T-helper 1 cell (primary cell): ENCODE measurements at regions not wholly inside any gene's neighbourhood (a gene's known extent, or its start where the extent isn't known, plus 50 kb on each side); places are given as distances from the start of the nearest gene placed in this dataset.

Experiments used
- DNase-seq, 5 donors: peaks; one replicate each; pipeline ENCODE4 v3.0.0-alpha.2; 2012 to 2020

DNA sequence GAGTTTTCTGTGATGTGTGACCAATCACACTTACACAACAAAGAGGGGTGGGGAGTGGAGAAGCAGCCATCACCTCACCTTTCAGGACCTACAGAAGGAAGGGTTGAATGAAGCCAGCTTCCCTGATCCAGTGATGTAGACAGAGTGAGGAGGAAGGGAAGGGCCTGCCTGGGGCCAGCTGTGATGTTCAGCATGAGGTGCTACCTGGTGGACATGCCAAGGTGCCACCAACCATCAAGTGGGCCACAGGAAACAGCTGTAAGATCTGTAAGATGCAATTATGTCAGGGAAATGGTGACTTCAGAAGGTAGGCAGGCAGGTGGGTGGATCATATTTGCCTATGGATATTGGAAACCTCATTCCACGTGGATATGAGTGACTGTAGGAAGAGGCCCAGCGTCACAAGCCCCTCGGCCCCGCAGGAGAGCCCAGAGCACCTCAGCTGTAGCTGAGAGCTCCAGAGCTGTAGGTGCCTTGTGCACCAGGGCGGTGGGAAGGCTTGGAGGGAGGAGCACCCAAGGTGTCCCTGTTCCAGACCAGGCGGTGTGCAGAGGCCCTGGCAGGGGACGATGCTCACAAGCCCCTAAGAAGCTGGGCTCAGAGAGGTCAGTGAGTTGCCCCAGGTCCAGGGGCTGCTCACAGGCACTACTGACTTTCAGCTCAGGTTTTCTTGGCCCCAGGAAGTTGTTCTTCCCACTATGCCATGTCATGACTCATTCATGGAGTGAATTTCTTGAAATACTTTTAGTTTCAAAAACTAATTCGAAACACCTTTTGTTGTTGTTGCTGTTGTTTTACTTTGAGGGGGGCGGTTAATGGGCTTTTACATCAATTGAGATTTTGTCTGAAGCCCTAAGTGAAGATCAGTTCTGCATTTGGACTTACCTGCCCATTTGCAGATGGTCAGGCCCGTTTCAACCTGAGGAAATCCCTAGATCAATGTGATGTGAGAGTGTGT is 94.2 kb upstream of the ALDH1A3 start:
- no peak for DNase-seq

DNA sequence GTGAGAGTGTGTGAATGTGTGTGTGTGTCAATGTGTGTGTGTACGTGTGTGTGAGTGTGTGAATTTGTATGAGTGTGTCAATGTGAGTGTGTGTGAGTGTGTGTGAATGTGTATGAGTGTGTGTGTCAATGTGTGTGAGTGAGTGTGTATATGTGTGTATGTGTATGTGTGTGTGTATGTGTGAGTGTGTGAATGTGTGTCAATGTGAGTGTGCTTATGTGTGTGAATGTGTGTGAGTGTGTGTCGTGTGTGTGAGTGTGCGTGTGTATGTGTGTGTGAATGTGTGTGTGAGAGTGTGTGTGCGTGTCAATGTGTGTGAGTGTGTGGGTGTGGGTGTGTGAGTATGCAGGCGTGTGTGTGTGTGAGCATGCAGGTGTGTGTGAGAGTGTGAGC is 93.5 kb upstream of the ALDH1A3 start:
- no peak for DNase-seq

DNA sequence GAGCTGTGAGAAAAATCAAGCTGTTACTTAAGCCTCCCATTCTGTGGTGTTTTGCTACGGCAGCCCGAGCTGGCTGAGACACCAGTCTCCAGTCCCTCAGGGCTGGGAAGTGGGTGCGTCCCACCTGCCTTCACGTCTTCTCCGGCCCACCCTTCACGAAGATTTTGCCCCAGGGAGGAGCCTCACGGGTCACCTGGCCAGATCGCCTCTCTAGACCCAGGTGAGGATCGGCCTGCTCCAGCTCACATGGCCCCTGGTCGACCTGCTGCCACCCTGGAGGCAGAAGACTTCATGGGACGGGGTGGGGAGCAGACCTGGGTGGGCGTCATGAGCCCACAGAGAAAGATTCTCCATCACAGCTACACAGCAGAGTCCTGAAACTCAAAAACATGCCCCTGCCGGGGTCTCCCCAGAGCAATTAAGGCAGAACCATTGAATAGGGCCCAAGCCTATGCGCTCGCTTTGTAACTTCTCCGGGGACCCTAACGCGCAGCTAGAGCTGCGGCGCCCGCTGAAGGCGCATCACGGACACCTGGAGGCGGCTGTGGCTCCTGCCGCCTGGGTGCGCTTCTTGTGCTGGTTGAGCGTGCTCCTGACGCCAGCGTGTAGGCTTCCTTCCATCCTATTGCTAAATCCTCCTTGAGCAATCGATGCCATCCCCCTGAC is 92.6 kb upstream of the ALDH1A3 start:
- no peak for DNase-seq

DNA sequence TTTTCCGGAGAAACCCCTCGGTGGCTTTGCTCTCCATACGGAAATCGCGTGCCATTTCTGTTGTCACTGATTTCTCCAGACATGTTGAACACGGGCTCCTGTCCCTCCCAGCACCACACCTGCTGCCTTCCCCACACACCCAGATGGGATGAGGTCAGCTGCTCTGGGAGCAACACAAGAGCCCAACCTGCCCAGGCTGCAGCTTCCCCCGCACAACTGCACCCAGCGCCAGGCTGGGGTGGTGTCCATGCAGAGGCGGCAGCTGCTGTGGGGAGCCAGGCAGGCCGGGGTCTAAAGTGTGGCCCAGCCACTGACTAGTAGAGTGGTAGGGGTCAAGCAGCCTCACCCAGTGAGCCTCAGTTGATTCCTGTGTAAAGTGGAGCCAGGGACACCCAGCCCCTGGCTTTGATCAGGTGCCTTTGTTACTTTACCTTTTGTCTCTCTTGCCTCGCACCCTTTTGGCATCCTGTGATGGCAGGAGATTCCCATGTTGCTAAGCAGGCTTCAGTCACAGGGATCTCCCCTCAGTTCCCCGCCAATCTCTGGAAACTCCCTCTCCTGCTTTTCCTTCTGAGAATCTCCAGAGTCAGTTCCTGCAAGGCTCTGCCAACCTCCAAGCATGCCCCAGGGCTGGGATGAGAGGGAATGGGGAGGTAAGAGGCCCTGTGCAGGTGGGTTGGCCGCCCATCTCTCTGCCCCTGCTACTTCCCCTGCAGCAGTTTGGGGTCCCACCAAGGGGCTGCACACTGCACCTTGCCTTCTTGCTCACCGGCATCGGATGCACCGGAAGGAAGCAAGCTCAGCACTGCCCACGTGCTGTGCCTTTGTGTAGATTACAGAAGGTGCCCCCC is 91.8 kb upstream of the ALDH1A3 start:
- no peak for DNase-seq

DNA sequence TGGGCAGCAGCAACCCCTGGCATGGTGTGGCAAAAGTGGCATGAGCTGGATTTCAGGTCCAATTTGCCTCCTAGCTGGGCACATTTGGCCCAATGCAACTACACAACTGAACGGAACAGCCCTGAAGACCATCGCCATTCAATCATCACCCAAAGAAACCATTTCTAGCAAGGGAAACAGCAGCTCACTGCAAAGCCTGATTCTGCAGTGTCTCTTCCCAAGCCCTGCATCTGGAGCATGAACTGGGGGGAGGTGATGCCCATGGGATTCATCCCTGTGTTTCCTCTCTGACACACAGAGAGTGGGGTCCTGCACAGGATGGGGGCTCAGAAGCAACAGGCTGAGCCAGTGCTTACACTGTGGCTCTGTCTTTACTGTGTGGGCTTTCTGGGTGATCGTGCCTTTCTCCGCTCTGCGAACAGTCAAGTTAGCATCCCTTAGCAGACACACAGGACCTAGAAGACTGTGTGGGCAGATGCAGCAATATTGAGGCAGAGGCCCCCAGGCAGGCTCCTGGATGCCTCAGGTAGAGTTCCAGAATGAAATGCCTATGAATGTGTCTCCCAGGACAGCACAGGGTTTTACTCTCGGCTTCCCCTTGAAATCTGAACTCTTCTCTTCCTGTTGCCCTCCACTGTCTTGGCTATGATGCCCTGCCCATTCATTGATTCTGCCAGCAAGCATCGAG is 91.1 kb upstream of the ALDH1A3 start:
- no peak for DNase-seq

DNA sequence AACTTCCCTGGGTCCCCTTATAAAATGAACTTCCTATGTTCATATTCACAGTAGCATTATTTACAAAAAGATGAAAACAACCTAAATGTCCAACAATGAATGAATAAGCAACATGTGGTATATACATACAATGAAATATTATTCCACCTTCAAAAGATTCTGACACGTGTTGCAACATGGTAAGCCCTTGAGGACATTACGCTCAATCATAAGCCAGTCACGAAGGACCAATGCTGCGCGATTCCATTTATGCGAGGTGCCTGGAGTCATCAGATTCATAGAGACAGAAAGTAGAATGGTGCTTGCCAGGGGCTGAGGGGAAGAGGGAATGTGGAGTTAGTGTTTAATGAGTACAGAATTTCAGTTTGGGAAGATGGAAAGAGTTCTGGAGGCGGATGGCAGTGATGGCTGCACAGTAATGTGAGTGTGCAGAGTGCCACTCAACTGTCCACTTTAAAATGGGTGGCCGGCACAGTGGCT is 88.8 kb upstream of the ALDH1A3 start:
- no peak for DNase-seq

DNA sequence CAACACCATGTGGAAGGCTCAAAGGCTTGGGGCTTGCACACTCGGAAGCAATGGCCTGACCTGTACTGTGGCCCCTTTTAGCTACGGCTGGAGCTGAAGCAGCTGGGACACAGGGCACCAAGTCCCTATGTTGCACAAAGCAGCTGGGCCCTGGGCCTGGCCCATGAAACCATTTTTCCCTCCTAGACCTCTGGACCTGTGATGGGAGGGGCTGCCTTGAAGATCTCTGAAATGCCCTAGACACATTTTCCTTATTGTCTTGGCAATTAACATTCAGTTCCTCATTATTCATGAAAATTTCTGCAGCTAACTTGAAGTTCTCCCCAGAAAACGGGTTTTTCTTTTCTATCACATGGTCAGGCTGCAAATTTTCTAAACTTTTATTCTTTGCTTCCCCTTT is 85.6 kb upstream of the ALDH1A3 start:
- no peak for DNase-seq

DNA sequence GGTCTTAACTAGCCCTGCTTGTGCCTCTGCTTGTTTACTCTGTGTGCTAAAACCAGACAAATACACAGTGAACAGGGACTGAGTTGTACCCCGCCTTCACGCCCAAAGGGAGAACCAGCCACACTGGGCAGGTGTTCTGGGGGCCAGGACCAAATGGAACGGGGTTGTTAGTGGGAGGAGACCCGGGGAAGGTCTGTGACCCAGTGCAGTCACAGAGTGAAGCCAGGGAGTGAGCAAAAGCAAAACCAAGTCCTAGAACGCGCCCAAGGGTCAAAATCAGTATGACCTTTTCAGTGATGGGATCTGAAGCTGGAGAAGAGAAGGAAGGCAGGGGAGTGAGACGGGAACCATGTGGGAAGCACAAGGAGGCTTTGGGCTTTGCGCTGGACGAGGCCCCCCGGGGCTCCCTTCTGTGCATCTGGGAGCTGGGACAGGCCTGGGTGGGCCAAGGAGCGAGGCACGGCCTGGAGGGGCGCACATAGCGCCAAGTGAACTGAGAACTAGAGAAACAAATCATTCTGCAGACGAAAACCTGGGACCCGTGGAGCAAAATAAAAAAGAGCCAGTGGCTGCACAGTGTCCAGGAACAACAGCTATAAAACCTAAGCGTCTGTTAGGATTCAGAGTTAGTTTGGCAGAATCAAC is 78.3 kb upstream of the ALDH1A3 start:
- no peak for DNase-seq

DNA sequence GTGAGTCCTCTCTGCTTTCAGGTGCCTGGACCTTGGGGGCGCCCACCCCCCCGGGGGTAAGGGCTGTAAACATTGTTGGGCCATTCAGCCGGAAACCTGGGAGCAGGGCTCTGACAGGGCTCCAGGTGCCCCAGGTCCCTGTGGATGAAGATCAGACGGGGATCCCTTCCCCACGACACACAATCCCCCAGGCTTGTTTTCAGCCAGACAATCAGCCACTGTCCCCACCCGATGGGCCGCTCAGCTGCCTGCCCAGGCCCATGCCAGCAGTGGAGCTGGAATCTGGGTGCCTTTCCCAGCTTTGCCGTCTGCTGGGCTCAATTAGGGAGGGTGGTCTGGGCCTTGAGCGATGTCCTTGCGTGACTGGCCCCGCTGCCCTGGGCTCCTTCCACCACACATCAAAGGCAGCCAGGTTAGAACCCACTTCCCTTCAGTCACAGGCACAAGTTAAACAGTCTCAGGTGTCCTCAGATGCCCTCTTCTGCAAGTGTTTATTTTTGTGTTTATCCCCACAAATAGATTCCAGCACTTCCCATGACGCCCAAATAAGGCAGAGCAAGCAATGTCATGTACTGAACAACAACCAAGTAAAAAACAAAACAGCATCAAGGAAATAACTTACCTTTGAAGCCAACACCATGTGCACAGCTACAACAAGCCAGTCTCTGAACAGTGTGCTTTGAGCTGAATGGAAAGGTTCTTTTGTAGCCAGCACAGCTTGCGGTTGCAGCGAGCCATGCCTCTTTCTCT is 77.0 kb upstream of the ALDH1A3 start:
- no peak for DNase-seq

DNA sequence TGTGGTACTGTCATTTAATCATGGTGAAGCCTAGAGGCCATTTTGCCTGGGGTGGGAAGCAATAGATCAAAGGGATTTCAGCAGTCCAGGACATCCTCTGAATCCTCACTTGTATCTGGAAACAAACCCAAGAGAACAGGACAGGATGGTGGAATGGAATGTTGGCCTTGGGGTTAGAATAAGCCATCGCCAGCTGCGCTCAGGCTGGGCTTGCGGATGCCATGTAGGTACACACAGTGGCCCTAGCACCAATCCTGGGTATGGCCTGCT is 76.5 kb upstream of the ALDH1A3 start:
- no peak for DNase-seq

DNA sequence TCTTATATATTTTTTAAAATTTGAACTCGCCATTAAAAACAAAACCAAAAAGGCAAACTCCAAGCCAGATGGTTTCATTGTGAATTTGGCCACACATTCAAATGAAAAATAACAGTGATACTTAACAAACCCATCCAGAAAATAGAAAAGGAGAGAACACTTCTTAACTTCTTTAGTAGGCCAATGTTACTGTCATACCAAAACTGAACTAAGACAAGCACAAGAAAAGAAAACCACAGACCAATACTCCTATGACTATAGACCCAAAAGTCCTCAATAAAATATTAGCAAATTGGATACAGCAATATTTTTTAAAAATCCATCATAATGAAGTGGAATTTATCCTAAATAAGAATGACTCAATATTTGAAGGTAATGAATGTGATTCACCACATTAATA is 73.5 kb upstream of the ALDH1A3 start:
- no peak for DNase-seq

DNA sequence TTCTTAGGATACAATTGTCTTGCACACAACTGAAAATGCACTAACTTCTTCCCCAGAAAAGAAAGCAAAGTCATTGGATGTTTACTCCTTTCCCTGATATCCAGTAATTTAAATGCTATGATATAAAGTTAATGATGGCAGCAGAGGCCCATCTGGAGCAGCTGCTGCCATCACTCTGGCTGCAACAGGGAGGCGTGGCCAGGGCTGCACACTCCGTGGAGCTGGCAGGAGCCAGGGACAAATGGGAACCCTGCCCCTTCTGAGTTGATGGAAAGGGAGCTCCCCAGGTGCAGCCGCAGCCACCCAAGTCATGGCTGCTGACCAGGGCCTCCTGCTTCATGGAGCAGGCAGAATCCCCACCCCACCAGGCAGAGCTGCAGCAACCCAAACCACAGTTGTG is 72.6 kb upstream of the ALDH1A3 start:
- no peak for DNase-seq

DNA sequence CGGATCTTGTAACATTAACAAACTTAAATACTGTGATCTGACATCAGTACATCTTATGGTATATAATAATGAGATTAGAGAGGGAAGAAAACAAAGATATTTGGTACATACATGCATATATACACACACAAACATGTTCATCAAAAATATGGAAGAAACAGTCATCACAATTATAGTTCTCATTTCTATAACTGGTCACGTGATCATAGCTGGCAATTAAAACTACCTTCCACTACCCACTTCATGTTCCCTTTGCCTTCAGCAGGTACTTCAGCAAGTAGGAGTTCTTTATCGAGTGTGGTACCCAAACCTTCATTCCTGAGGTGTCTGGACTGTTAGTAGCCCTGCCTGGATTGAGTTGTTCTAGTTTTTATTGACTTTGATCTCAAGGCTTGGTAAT is 70.9 kb upstream of the ALDH1A3 start:
- no peak for DNase-seq

DNA sequence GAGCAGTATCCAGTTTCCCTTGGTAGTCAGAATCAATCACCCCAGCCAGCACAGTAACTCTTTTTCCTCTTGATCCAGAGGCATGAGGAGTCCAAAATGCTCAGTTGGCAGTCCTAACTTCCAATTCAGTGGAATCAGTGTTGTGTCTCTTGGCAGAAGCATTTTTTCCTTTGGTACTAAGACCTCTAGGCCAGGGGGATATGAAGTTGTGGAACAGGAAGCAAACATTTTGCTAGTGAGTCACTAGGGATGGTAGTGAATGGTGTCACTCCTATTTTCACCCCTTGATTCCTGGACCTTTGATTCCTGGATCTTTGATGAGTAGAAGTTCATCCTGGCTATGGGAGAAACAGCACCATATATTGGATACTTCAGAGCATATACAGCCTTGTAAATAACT is 70.5 kb upstream of the ALDH1A3 start:
- DNase-seq: no peak

DNA sequence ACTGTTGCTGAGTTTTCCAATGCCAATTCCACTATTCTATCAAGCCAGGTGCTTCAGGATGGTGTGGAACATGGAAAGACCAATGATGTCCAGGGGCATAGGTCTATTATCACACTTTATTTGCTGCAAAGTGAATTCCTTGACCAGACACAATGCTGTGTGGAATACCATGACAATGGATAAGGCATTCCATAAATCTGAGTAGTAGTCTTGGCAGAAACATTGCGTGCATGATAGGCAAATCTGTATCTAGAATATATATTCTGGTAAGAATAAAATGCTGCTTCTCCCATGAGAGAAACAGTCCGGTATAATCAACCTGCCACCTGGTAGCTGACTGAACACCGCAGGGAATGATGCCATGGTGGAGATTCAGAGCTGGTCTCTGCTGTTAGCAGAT is 70.0 kb upstream of the ALDH1A3 start:
- no peak for DNase-seq

DNA sequence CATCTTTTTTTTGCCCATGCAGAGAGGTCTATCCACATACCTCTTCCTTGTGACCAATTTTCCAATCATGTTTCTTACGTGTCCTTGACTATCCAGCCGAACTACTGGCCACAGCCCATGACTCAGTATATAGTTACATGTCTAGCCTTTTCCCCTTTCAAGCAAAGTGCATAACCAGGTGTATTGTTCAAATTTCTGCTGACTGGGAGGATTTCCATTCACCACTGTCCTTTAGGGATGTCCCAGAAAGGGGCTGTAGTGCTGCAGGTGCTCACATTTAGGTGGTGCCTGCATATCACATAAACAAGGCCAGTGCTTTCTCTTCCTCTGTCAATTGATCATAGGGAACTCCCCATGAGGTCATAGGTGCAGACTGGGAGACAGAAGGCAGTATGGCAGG is 69.4 kb upstream of the ALDH1A3 start:
- DNase-seq: no peak

DNA sequence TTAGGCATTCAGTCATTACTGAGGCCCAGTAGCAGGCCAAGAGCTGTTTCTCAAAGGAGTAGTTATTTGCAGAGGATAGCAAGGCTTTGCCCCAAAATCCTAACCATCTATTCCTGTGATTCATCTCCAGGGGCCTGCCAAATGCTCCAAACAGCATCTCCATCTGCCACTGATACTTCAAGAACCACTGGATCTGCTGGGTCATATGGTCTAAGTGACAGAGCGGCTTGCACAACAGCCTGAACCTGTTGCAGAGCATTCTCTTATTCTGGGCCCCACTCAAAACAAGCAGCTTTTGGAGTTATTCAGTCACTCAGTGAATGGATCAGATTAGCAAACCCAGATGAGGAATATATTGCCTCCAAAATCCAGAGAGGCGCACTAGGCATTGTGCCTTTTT is 68.8 kb upstream of the ALDH1A3 start:
- DNase-seq: no peak

DNA sequence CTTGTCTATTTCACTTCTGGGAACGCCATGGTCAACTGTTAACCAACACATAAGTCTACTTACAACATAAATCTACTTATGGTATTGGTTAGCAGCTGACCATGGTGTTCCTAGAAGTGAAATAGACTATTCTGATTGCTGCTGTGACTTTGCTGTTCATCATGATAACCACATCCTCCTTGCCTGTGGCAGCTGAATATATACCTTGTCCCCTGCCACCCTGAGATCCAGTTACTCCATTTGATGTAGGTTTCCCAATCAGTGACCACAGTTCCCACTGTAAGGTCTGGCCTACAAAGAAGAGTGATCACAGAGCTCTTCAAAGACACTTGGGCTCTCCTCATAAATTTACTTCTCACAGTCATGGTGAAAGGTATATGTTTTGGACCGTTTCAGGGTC is 66.8 kb upstream of the ALDH1A3 start:
- DNase-seq: no peak

DNA sequence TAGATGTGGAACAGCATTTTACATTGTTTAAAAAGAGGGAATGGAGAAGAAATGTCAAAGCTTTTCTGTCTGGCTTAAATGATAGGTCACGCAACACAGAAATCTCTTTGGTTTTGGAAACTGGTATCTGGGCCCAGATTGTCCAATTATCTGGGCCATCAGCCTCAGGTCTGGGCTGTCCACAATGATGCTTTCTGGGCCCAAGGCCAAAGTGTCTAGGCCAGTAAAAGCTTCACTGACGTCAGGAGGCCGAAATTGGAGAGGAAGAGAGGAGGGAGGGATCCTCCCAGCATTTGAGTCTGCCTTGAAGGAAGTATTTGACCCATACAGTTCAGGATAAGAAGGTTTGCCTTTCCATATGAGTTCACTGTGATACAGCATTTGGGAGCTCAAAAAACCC is 60.7 kb upstream of the ALDH1A3 start:
- no peak for DNase-seq

DNA sequence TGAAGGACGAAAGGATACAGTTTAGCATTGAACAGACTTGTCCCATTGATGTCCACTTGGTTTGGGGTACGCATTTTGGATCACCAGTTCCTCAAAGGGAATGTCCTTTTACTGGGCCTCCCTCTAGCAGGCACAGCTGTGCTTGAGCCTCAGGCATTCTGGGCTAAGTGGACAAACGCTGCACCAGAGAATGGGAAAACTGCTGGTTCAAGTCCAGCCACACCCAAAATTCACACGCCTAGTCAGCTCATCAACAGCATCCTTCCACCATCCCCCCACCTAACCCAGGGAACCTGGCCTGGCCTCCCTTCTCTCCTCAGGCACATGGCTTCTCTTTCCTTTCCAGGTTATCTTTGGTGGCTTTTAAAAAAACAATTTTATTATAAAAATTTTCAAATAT is 59.1 kb upstream of the ALDH1A3 start:
- no peak for DNase-seq

DNA sequence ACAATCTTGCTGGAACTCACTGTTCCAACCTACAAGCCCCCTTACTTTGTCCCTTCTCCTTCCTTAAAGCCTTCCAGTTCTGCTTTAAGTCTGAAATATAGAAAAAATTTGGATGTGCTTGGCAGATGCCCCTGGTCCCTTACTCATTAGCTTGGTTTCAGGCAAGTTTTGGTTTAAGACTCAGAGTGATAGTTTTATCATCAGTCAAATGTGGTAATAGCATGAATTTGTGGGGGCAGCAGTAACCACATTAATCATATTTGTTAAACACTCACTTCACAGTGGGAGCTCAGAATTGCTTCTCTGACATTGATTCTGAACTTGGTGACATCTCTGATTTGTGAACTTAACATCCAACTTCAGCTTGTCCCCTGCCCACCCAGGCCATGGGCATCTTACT is 58.3 kb upstream of the ALDH1A3 start:
- no peak for DNase-seq

DNA sequence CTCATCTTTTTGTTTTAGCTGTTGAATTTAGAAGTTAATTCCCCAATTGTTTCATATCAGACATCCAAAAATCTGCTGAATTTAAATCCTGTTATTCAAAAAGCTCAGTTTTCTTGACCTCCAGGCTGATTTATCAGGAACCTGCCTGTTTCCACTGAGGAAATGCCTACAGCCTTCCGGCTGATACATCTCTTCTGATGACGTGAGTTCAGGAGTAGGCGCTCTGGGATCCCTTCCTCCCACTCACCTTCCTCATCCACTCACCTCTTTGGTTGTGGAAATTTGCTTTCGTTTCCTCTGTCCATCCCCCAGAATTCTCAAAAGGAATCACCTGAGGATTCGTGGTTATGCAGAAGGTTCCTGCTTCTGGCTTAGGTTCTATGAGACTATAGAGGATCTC is 55.4 kb upstream of the ALDH1A3 start:
- DNase-seq: no peak
